ENCODE measurements at regions not wholly inside any gene's neighbourhood (a gene's known extent, or its start where the extent isn't known, plus 50 kb on each side); places are given as distances from the start of the nearest gene placed in this dataset.
A peak's percentile ranks its signal among the peaks of the same experiment; 100 is the strongest.

DNA sequence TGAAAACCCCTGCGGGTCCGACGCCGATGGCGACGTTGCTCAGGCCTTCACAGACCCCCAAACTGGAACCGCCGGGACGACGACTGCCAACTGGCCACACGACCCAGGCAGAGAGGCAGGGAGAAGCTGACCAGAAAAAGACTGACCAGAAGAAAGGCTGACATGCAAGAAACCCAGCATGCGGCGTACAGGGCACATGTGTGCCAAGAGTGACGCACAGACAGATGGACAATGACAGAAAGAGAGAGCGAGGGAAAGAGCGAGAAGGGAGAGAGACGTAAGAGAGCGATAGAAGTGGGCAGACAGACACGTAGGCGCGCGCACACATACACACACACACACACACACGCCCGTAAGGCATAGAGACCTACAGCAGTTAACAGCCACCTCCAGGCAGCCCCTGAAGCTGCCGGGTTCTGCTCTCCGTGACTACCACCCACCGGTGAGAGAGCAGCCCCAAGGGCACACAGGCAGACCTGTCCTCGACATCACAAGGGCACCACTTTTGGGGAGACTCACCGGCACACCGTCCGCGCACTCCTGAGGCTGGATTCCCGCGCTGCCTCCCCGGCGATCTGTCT, 67.2 kb upstream of the ZNF527 start:
- no peak for TF ChIP-seq CTCF (conservative IDR thresholded peaks at IDR 0.05)
- no peak overlapping the region for H3K27ac ChIP-seq

GRCh38 chr19:37304190-37304883, 66.6 kb upstream of the ZNF527 start:
- H3K27ac ChIP-seq, result no peak overlapping the region

DNA sequence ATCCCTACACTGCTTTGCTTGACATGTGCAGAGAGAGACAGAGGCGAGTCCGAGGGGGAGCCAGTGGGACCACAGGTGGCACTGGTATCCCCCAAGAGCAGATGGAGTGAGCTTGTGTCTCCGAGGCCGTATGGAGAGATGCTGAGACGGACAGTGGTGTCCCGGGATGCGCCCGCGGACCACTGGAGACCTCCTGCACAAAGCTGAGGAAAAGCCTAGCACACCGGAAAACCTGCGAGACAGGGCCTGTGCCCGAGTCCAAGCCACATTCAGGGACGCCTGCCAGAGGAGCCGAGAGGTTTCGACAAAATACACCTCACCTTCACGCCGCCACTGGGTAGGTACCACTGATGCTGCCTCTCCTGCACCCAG, 66.0 kb upstream of the ZNF527 start:
- no peak overlapping the region for H3K27ac ChIP-seq
- TF ChIP-seq CTCF (conservative IDR thresholded peaks at IDR 0.05), result no peak

More at GRCh38 chr19:37304190-37304883, 66.6 kb upstream of the ZNF527 start:
- TF ChIP-seq CTCF (conservative IDR thresholded peaks at IDR 0.05), result no peak

DNA sequence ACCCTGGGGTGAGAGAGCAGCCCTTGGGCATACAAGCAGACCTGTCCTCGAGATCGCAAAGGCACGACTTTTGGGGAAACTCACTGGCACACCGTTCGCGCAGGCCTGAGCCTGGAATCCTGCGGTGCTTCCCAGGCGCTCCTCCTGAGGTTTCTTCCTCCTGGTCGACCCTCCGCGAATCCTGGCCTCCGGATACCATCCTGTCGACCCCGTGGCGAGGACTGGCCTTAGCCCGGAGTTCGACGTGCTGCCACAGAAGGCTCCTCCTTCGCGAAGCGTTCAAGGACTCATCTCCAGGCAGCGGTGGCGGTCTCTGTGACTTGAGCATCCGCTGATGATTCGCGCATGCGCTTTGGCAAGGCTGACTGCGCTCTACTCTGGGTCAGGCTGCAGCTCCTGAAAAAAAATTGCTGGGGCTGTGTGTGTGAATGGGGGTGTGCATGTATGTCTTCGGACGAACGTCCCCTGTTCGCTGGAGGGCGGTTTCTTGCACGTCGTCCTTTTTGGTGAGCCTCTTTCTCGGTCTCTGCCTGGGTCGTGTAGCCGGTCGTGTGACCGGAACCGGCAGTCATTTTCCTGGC, 64.4 kb upstream of the ZNF527 start:
- TF ChIP-seq CTCF (conservative IDR thresholded peaks at IDR 0.05), result no peak

DNA sequence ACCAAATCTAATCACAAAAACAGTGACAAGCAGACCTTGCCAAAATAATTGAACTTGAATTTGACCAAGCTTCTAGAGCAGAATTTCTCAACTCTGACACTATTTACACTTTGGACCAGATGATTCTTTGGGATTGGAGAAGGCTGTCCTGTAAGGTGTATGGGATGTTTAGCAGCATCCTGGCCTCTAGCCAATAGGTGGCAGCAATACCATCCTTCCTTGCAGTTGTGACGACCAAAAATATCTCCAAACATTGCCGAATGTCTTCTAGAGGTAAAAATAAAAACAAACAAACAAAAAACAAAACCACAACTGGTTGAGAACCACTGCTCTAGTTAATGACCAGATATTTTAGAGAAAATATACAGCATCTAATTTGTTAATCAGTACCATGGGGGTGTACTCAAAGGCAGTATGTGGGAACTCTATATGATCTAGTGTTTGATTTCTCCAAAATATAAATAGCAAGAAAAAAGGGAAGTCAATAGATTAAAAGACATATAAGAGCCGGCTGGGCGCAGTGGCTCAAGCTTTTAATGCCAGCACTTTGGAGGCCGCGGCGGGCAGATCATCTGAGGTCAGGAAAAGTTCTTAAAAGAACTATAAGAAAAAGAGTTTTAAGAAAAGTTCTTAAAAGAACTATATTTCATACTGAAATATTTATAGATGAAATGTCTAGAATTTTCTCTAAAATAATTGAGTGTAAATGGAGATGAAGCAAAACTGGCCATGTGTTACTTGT, 60.9 kb upstream of the ZNF527 start:
- H3K27ac ChIP-seq, result no peak overlapping the region
- peak; percentile 46 for TF ChIP-seq CTCF (conservative IDR thresholded peaks at IDR 0.05)

More for the DNA sequence above, 64.4 kb upstream of the ZNF527 start:
- H3K27ac ChIP-seq, result no peak overlapping the region

GRCh38 chr19:37312531-37313334, 58.2 kb upstream of the ZNF527 start:
- peak overlapping the region; percentile 31 for H3K27ac ChIP-seq

- H3K27ac ChIP-seq, result peak overlapping the region; percentile 31; the same call in 1 of the 2 replicates
- TF ChIP-seq CTCF (conservative IDR thresholded peaks at IDR 0.05), result no peak
These were observed 57.6 kb upstream of the ZNF527 start for GRCh38 chr19:37313335-37313627.

Data from VCaP (cell line).